Endodermal cell (in vitro differentiated cells): ENCODE measurements at regions not wholly inside any gene's neighbourhood (a gene's known extent, or its start where the extent isn't known, plus 50 kb on each side); places are given as distances from the start of the nearest gene placed in this dataset.

Experiments used
- DNase-seq: peaks from one replicate; pipeline ENCODE4 v3.0.0-alpha.2; 2017
- H3K27ac ChIP-seq: 2 replicates; pipeline ENCODE4 v1.5.1; 2013; ENCODE audit warnings: mild to moderate bottlenecking, low read depth, low read length, moderate library complexity
- H3K27me3 ChIP-seq: 2 replicates; pipeline ENCODE4 v1.6.1; 2013; ENCODE audit warnings: mild to moderate bottlenecking, low read length, moderate library complexity; ENCODE audit not compliant: insufficient read depth, control insufficient read depth, poor library complexity, severe bottlenecking
- H3K36me3 ChIP-seq: 2 replicates; pipeline ENCODE4 v1.7.0; 2013; ENCODE audit warnings: mild to moderate bottlenecking, low read length, moderate library complexity; ENCODE audit not compliant: control insufficient read depth, insufficient read depth
- H3K4me1 ChIP-seq: one replicate; pipeline ENCODE4 v1.7.0; 2013; ENCODE audit warnings: low read length; ENCODE audit not compliant: control insufficient read depth, insufficient read depth
- H3K4me3 ChIP-seq: 2 replicates; pipeline ENCODE4 v1.5.1; 2013; ENCODE audit warnings: mild to moderate bottlenecking, low read length, moderate library complexity
- H3K9ac ChIP-seq: 2 replicates; pipeline ENCODE4 v1.6.1; 2013; ENCODE audit warnings: mild to moderate bottlenecking, low read length, moderate library complexity; ENCODE audit not compliant: poor library complexity, severe bottlenecking; ENCODE audit errors: extremely low read depth
- H3K9me3 ChIP-seq: 2 replicates; pipeline ENCODE4 v1.6.1; 2013; ENCODE audit warnings: mild to moderate bottlenecking, low read length, moderate library complexity; ENCODE audit not compliant: control insufficient read depth
- H3K27ac Mint-ChIP-seq: 2 replicates; pipeline ENCODE4 v1.8.0; 2020; ENCODE audit warnings: mixed read lengths
- H3K27me3 Mint-ChIP-seq: 2 replicates; pipeline ENCODE4 v1.8.0; 2021; ENCODE audit warnings: mild to moderate bottlenecking, mixed read lengths; ENCODE audit not compliant: insufficient read depth
- H3K36me3 Mint-ChIP-seq: 2 replicates; pipeline ENCODE4 v1.8.0; 2020; ENCODE audit warnings: low read depth, mixed read lengths
- H3K4me1 Mint-ChIP-seq: 2 replicates; pipeline ENCODE4 v1.8.0; 2020; ENCODE audit warnings: mixed read lengths
- H3K4me3 Mint-ChIP-seq: 2 replicates; pipeline ENCODE4 v1.8.0; 2020; ENCODE audit warnings: mild to moderate bottlenecking, moderate library complexity, mixed read lengths
- H3K9me3 Mint-ChIP-seq: 2 replicates; pipeline ENCODE4 v1.8.0; 2020; ENCODE audit warnings: mild to moderate bottlenecking, mixed read lengths
- WGBS, 2 experiments: methylation state at CpG; one replicate each; pipeline versions ENCODE4 v1.1.5 to v1.1.7; 2013; ENCODE audit warnings: missing lambda C conversion rate in 2 of 2, mixed read lengths in 1 of 2; ENCODE audit not compliant: insufficient coverage in 1 of 2, insufficient read length in 1 of 2; 5-methylcytosine and 5-hydroxymethylcytosine counted together
- TF ChIP-seq, protein P1 (sequence below): fragments of 200-600 bp; sonication (generic); conservative IDR thresholded peaks from 2 replicates; pipeline ENCODE4 v1.5.0; 2021; ENCODE audit warnings: antibody characterized with exemption, mild to moderate bottlenecking

DNA sequence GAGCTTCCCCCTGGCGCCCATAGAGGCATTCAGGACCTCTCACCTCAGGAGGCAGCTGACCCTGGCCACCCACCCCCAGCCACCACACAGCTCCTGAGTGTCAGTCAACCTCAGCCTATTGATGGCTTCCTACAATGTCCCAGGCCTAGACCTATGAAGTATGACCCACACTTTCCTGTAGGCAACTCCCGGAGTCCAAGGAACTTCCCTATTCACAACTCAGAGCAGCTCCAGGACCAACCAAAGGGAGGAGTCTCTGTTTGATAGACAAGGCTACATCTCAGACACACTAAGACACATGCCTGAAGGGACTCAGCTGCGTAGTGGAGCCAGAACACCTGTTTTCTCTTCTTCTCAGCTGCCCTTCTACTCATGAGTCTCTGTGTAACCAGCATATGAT, 169.1 kb downstream of the MAFB start:
- Histone ChIP-seq H3K9ac (no peak overlapping the region), H3K36me3 (no peaks in the 10 kb centered on the region), H3K4me1 (no peaks in the 10 kb centered on the region), H3K27me3 (no peaks in the 10 kb centered on the region), H3K27ac (no peak overlapping the region), H3K4me3 (no peak overlapping the region), H3K9me3 (peaks cover 11% of the 10 kb centered on the region)
- TF ChIP-seq, protein P1, sequence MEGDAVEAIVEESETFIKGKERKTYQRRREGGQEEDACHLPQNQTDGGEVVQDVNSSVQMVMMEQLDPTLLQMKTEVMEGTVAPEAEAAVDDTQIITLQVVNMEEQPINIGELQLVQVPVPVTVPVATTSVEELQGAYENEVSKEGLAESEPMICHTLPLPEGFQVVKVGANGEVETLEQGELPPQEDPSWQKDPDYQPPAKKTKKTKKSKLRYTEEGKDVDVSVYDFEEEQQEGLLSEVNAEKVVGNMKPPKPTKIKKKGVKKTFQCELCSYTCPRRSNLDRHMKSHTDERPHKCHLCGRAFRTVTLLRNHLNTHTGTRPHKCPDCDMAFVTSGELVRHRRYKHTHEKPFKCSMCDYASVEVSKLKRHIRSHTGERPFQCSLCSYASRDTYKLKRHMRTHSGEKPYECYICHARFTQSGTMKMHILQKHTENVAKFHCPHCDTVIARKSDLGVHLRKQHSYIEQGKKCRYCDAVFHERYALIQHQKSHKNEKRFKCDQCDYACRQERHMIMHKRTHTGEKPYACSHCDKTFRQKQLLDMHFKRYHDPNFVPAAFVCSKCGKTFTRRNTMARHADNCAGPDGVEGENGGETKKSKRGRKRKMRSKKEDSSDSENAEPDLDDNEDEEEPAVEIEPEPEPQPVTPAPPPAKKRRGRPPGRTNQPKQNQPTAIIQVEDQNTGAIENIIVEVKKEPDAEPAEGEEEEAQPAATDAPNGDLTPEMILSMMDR = no peak
- Mint-ChIP-seq H3K4me3 (no peak overlapping the region), H3K36me3 (no peaks in the 10 kb centered on the region), H3K27me3 (peaks cover 10% of the 10 kb centered on the region), H3K27ac (no peak overlapping the region), H3K9me3 (peaks cover 14% of the 10 kb centered on the region), H3K4me1 (no peaks in the 10 kb centered on the region)
- no peak for DNase-seq
- 87 to 100% methylated on average over 1 to 3 of the region's 3 CpGs for WGBS, 2 experiments

DNA sequence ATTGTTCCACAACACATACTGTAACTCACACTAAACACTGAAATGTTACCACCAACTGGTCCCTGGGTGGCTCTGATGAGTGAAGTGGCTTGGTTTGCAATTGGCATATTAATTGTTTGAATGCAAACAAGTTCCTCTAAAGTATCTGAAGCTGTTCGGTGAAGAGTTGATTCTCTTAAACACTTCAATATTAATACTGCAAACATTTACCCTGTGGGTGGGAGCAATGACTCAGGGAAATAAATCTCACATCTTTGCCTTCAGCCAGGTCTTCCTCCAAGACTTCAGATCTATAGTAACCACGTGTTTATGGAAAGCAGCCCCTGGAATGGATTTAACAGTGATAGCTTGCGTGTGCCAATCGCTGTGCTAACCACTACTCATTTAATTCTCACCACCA, 176.0 kb downstream of the MAFB start:
- Histone ChIP-seq H3K9me3 (no peaks in the 10 kb centered on the region), H3K4me3 (no peak overlapping the region), H3K36me3 (no peaks in the 10 kb centered on the region), H3K27me3 (no peaks in the 10 kb centered on the region), H3K9ac (no peak overlapping the region), H3K4me1 (peaks cover 6% of the 10 kb centered on the region), H3K27ac (no peak overlapping the region)
- TF ChIP-seq, protein P1 = no peak
- DNase-seq = no peak
- H3K27me3 Mint-ChIP-seq = peaks cover 14% of the 10 kb centered on the region
- H3K9me3 Mint-ChIP-seq = no peaks in the 10 kb centered on the region
- no peak overlapping the region for H3K4me3 Mint-ChIP-seq
- 85 to 90% methylated on average over 2 to 4 of the region's 4 CpGs for WGBS, 2 experiments
- H3K4me1 Mint-ChIP-seq = peaks cover 6% of the 10 kb centered on the region
- no peak overlapping the region for H3K27ac Mint-ChIP-seq
- H3K36me3 Mint-ChIP-seq = no peaks in the 10 kb centered on the region

DNA sequence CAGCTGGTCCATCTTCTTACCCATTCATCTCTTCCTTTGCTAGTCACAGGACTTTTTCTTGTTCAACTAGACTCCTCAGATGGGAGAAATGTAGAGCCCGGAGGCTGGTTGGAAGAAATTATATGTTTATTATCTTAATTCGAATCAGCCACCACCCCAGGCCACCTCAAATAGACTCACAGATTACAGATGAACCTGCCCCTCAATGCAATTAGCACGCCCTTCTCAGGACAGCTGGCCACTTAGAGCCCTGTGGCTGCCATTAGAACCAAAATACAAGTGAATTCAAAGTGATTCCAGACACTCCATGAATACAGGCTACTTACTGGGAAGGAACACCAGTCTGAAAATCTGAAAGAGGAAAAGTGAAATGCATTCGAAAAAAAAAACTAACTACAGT, 176.4 kb downstream of the MAFB start:
- no peak overlapping the region for H3K9ac ChIP-seq
- no peaks in the 10 kb centered on the region for H3K9me3 ChIP-seq
- H3K27ac ChIP-seq = no peak overlapping the region
- H3K36me3 Mint-ChIP-seq = no peaks in the 10 kb centered on the region
- no peak overlapping the region for H3K4me3 Mint-ChIP-seq
- whole genome bisulfite sequencing, 2 experiments = 75% methylated on average over 4 of the region's 4 CpGs; no CpG with 5 or more reads in 1 of the 2 experiments
- H3K36me3 ChIP-seq = no peaks in the 10 kb centered on the region
- H3K27ac Mint-ChIP-seq = no peak overlapping the region
- no peaks in the 10 kb centered on the region for H3K9me3 Mint-ChIP-seq
- TF ChIP-seq, protein P1 = no peak
- H3K4me1 Mint-ChIP-seq = peaks cover 6% of the 10 kb centered on the region
- H3K27me3 Mint-ChIP-seq = peaks cover 14% of the 10 kb centered on the region
- DNase-seq = no peak
- peaks cover 6% of the 10 kb centered on the region for H3K4me1 ChIP-seq
- H3K27me3 ChIP-seq = no peaks in the 10 kb centered on the region
- no peak overlapping the region for H3K4me3 ChIP-seq
